Common myeloid progenitor, CD34-positive (primary cell): ENCODE measurements at regions not wholly inside any gene's neighbourhood (a gene's known extent, or its start where the extent isn't known, plus 50 kb on each side); places are given as distances from the start of the nearest gene placed in this dataset.

Experiments used
- CTCF ChIA-PET: fragments of 350-600 bp; sonication (Branson Sonifier 250); formaldehyde crosslinking; loops from one replicate; lab custom pipeline; 2021; ENCODE audit warnings: antibody characterized with exemption; lab: Charles Lee
- POLR2A ChIA-PET: fragments of 350-600 bp; sonication (Branson Sonifier 250); formaldehyde crosslinking; loops from one replicate; lab custom pipeline; 2021; ENCODE audit warnings: antibody characterized with exemption; lab: Charles Lee
- DNase-seq, 3 donors: peaks; one replicate each; pipeline versions ENCODE4 v3.0.0 to v3.0.0-alpha.2; 2013
- H3K27ac ChIP-seq, 2 experiments: 1 replicate in 1 of 2; 2 replicates in 1 of 2; pipeline ENCODE4 v1.7.0; 2013; ENCODE audit warnings: inconsistent platforms in 2 of 2, low read length in 2 of 2, mild to moderate bottlenecking in 2 of 2, low read depth in 1 of 2, moderate library complexity in 1 of 2; ENCODE audit not compliant: severe bottlenecking in 2 of 2, insufficient read depth in 1 of 2, poor library complexity in 1 of 2
- H3K27me3 ChIP-seq, 5 experiments: replicated peaks in 2 of 5; 1 replicate in 3 of 5; 2 replicates in 2 of 5; pipeline versions ENCODE4 v1.6.1 to v1.7.0; 2013; ENCODE audit warnings: low read length in 4 of 5, mild to moderate bottlenecking in 2 of 5, moderate library complexity in 2 of 5, inconsistent platforms in 1 of 5; ENCODE audit not compliant: insufficient read depth in 5 of 5, control insufficient read depth in 4 of 5
- H3K36me3 ChIP-seq, 4 experiments: 1 replicate in 2 of 4; 2 replicates in 2 of 4; pipeline versions ENCODE4 v1.6.1 to v1.7.0; 2013; ENCODE audit warnings: low read length in 3 of 4, control low read depth in 1 of 4, mild to moderate bottlenecking in 1 of 4; ENCODE audit not compliant: control insufficient read depth in 4 of 4, insufficient read depth in 4 of 4
- H3K4me1 ChIP-seq, 4 experiments: 1 replicate in 3 of 4; 2 replicates in 1 of 4; pipeline versions ENCODE4 v1.6.1 to v1.7.1; 2013; ENCODE audit warnings: low read length in 3 of 4, mild to moderate bottlenecking in 3 of 4, control low read depth in 1 of 4, inconsistent platforms in 1 of 4, moderate library complexity in 1 of 4; ENCODE audit not compliant: control insufficient read depth in 4 of 4, insufficient read depth in 4 of 4; ENCODE audit errors: control extremely low read depth in 1 of 4
- H3K4me3 ChIP-seq, 7 experiments: 1 replicate in 4 of 7; 2 replicates in 3 of 7; pipeline versions ENCODE4 v1.5.1 to v1.7.0; 2013; ENCODE audit warnings: mild to moderate bottlenecking in 7 of 7, low read length in 6 of 7, moderate library complexity in 6 of 7, inconsistent platforms in 2 of 7, low read depth in 2 of 7, control low read depth in 1 of 7; ENCODE audit not compliant: insufficient read depth in 4 of 7, control insufficient read depth in 1 of 7; ENCODE audit errors: extremely low read depth in 1 of 7
- H3K9me3 ChIP-seq, 5 experiments: 1 replicate in 4 of 5; 2 replicates in 1 of 5; pipeline versions ENCODE4 v1.6.1 to v1.7.1; 2013; ENCODE audit warnings: low read length in 4 of 5, mild to moderate bottlenecking in 2 of 5, inconsistent platforms in 1 of 5, low read depth in 1 of 5, moderate library complexity in 1 of 5; ENCODE audit not compliant: control insufficient read depth in 4 of 5, insufficient read depth in 2 of 5; ENCODE audit errors: control extremely low read depth in 1 of 5
- WGBS: methylation state at CpG from one replicate; pipeline ENCODE4 v1.1.5; 2013; ENCODE audit not compliant: insufficient coverage; 5-methylcytosine and 5-hydroxymethylcytosine counted together

GRCh38 chr6:23983735-23984134 lies 142.3 kb upstream of the NRSN1 start:
- DNase-seq: no peak
- no peaks in the 10 kb centered on the region for H3K27me3 ChIP-seq
- H3K4me1 ChIP-seq: no peaks in the 10 kb centered on the region
- H3K36me3 ChIP-seq: no peaks in the 10 kb centered on the region
- WGBS: 90% methylated on average over 1 of the region's 2 CpGs
- no peaks in the 10 kb centered on the region for H3K9me3 ChIP-seq
- CTCF ChIA-PET: no interaction called here
- no peak overlapping the region for H3K27ac ChIP-seq
- POLR2A ChIA-PET: no interaction called here
- H3K4me3 ChIP-seq: no peak overlapping the region

GRCh38 chr6:23985015-23985414 lies 141.0 kb upstream of the NRSN1 start:
- no peaks in the 10 kb centered on the region for H3K9me3 ChIP-seq
- H3K27ac ChIP-seq: no peak overlapping the region
- ChIA-PET POLR2A (no interaction called here), CTCF (interaction anchor here (0.5 kb wide), 1 partner anchor 35 kb away, joined by 3 read pairs; no protein-coding TSS in a partner anchor)
- DNase-seq: no peak
- H3K4me1 ChIP-seq: no peaks in the 10 kb centered on the region
- H3K36me3 ChIP-seq: no peaks in the 10 kb centered on the region
- H3K4me3 ChIP-seq: no peak overlapping the region
- WGBS: no CpG with 5 or more reads among the region's 4 CpGs
- no peaks in the 10 kb centered on the region for H3K27me3 ChIP-seq

GRCh38 chr6:23989885-23990533 lies 136.0 kb upstream of the NRSN1 start:
- no peak overlapping the region for H3K4me3 ChIP-seq
- H3K27me3 ChIP-seq: no peaks in the 10 kb centered on the region
- H3K4me1 ChIP-seq: no peaks in the 10 kb centered on the region
- 94% methylated on average over 2 of the region's 3 CpGs for WGBS
- ChIA-PET CTCF (no interaction called here), POLR2A (no interaction called here)
- no peak overlapping the region for H3K27ac ChIP-seq
- H3K9me3 ChIP-seq: no peaks in the 10 kb centered on the region
- H3K36me3 ChIP-seq: no peaks in the 10 kb centered on the region
- no peak for DNase-seq

GRCh38 chr6:23994013-23994412 lies 132.0 kb upstream of the NRSN1 start:
- H3K36me3 ChIP-seq: no peaks in the 10 kb centered on the region

GRCh38 chr6:24004062-24004461 lies 122.0 kb upstream of the NRSN1 start:
- no peak for DNase-seq
- no peaks in the 10 kb centered on the region for H3K4me1 ChIP-seq
- ChIA-PET CTCF (interaction anchor here (1.2 kb wide), 1 partner anchor 13 kb away, joined by 3 read pairs; no protein-coding TSS in a partner anchor), POLR2A (no interaction called here)
- WGBS: 100% methylated on average over 3 of the region's 3 CpGs
- no peaks in the 10 kb centered on the region for H3K9me3 ChIP-seq
- H3K27ac ChIP-seq: no peak overlapping the region
- no peaks in the 10 kb centered on the region for H3K36me3 ChIP-seq
- no peaks in the 10 kb centered on the region for H3K27me3 ChIP-seq
- H3K4me3 ChIP-seq: no peak overlapping the region

More at GRCh38 chr6:23994013-23994412, 132.0 kb upstream of the NRSN1 start:
- Histone ChIP-seq H3K27ac (no peak overlapping the region), H3K4me1 (no peaks in the 10 kb centered on the region), H3K4me3 (no peak overlapping the region), H3K27me3 (no peaks in the 10 kb centered on the region), H3K9me3 (no peaks in the 10 kb centered on the region)
- ChIA-PET POLR2A (no interaction called here), CTCF (no interaction called here)
- WGBS: no CpG with 5 or more reads among the region's 1 CpG
- DNase-seq: no peak

GRCh38 chr6:24004659-24005058 lies 121.4 kb upstream of the NRSN1 start:
- Histone ChIP-seq H3K4me3 (no peak overlapping the region), H3K9me3 (no peaks in the 10 kb centered on the region), H3K4me1 (no peaks in the 10 kb centered on the region), H3K27me3 (no peaks in the 10 kb centered on the region), H3K27ac (no peak overlapping the region), H3K36me3 (no peaks in the 10 kb centered on the region)
- no peak for DNase-seq
- ChIA-PET POLR2A (no interaction called here), CTCF (no interaction called here)
- no CpG with 5 or more reads among the region's 1 CpG for WGBS

- no peaks in the 10 kb centered on the region for H3K9me3 ChIP-seq
- CTCF ChIA-PET: interaction anchor here (0.8 kb wide), 1 partner anchor 11 kb away, joined by 4 read pairs; no protein-coding TSS in a partner anchor
- POLR2A ChIA-PET: no interaction called here
- H3K4me3 ChIP-seq: no peak overlapping the region
- no peaks in the 10 kb centered on the region for H3K4me1 ChIP-seq
- no peak overlapping the region for H3K27ac ChIP-seq
- no peak for DNase-seq
- H3K27me3 ChIP-seq: no peaks in the 10 kb centered on the region
- no peaks in the 10 kb centered on the region for H3K36me3 ChIP-seq
Observed at GRCh38 chr6:24006254-24006653, 119.8 kb upstream of the NRSN1 start.
